ENCODE measurements at regions not wholly inside any gene's neighbourhood (a gene's known extent, or its start where the extent isn't known, plus 50 kb on each side); places are given as distances from the start of the nearest gene placed in this dataset.
"Not testable (repeated sequence)": the region's sequence is repeated elsewhere in the genome, so short reads cannot be mapped to it uniquely, and the experiment has no call there.

- 56 to 82% methylated on average over 9 to 13 of the region's 13 CpGs for WGBS, 2 donors
- TF ChIP-seq POLR2A (IDR thresholded peaks at IDR 0.05) (no peak), CTCF (IDR thresholded peaks at IDR 0.05) (no peak)
- no peaks in the 10 kb centered on the region for H3K9me3 ChIP-seq
- H3K4me3 ChIP-seq (replicated peaks in 1 of 3), result no peak overlapping the region
- H3K36me3 ChIP-seq, result no peaks in the 10 kb centered on the region
- intact Hi-C loops (cut with DNase I), result loop anchor here (10.0 kb wide), 1 partner anchor 56 kb away; no protein-coding TSS in a partner anchor
- DNase-seq, result peak; percentile 17 to 56
- H3K27me3 ChIP-seq, result no peaks in the 10 kb centered on the region
- no peak overlapping the region for H3K27ac ChIP-seq
- peaks cover 0 to 26% of the 10 kb centered on the region in 2 donors for H3K4me1 ChIP-seq
Observed at GRCh38 chr3:194870394-194871110, 184.9 kb downstream of the FAM43A start.

GRCh38 chr3:194871143-194871863, 185.6 kb downstream of the FAM43A start:
- TF ChIP-seq CTCF (IDR thresholded peaks at IDR 0.05) (no peak), POLR2A (IDR thresholded peaks at IDR 0.05) (no peak)
- H3K9me3 ChIP-seq, result no peaks in the 10 kb centered on the region
- H3K36me3 ChIP-seq, result no peaks in the 10 kb centered on the region
- intact Hi-C loops (cut with DNase I), result loop anchor here (10.0 kb wide), 1 partner anchor 57 kb away; no protein-coding TSS in a partner anchor
- no peaks in the 10 kb centered on the region for H3K27me3 ChIP-seq
- H3K4me1 ChIP-seq, result peaks cover 0 to 26% of the 10 kb centered on the region in 2 donors
- 41 to 82% methylated on average over 4 to 13 of the region's 13 CpGs for WGBS, 2 donors
- H3K4me3 ChIP-seq (replicated peaks in 1 of 3), result no peak overlapping the region
- H3K27ac ChIP-seq, result no peak overlapping the region
- peak; percentile 18 to 33 for DNase-seq

- intact Hi-C loops (cut with DNase I), result loop anchor here (10.0 kb wide), 1 partner anchor 57 kb away; no protein-coding TSS in a partner anchor
- WGBS, 2 donors, result 86 to 93% methylated on average over 14 of the region's 14 CpGs
- no peak for DNase-seq
- TF ChIP-seq CTCF (IDR thresholded peaks at IDR 0.05) (no peak), POLR2A (IDR thresholded peaks at IDR 0.05) (no peak)
- Histone ChIP-seq H3K9me3 (no peaks in the 10 kb centered on the region), H3K4me3 (replicated peaks in 1 of 3) (no peak overlapping the region), H3K4me1 (peaks cover 0 to 24% of the 10 kb centered on the region in 2 donors), H3K27me3 (no peaks in the 10 kb centered on the region), H3K27ac (no peak overlapping the region), H3K36me3 (no peaks in the 10 kb centered on the region)
Observed at GRCh38 chr3:194871864-194872668, 186.4 kb downstream of the FAM43A start.

GRCh38 chr3:194872669-194872977, 186.9 kb downstream of the FAM43A start:
- intact Hi-C loops (cut with DNase I), result loop anchor here (10.0 kb wide), 1 partner anchor 58 kb away; no protein-coding TSS in a partner anchor
- 31 to 34% methylated on average over 2 of the region's 2 CpGs for WGBS, 2 donors

GRCh38 chr3:194873474-194873873, 187.8 kb downstream of the FAM43A start:
- not testable (repeated sequence) for DNase-seq; H3K4me3 ChIP-seq (replicated peaks in 1 of 3); H3K9me3 ChIP-seq; H3K27me3 ChIP-seq; H3K27ac ChIP-seq; H3K36me3 ChIP-seq
- 93% methylated on average over 10 of the region's 10 CpGs for WGBS, 2 donors
- peaks cover 0 to 21% of the 10 kb centered on the region in 2 donors for H3K4me1 ChIP-seq
- intact Hi-C loops (cut with DNase I), result loop anchor here (10.0 kb wide), 1 partner anchor 59 kb away; no protein-coding TSS in a partner anchor

More at GRCh38 chr3:194872669-194872977, 186.9 kb downstream of the FAM43A start:
- no peaks in the 10 kb centered on the region for H3K36me3 ChIP-seq
- no peak overlapping the region for H3K27ac ChIP-seq
- DNase-seq, result no peak
- TF ChIP-seq CTCF (IDR thresholded peaks at IDR 0.05) (no peak), POLR2A (IDR thresholded peaks at IDR 0.05) (no peak)
- H3K4me3 ChIP-seq (replicated peaks in 1 of 3), result no peak overlapping the region
- H3K4me1 ChIP-seq, result peaks cover 0 to 21% of the 10 kb centered on the region in 2 donors
- H3K9me3 ChIP-seq, result no peaks in the 10 kb centered on the region
- no peaks in the 10 kb centered on the region for H3K27me3 ChIP-seq

All from thyroid gland (tissue), 4 donors.